Peyer's patch (tissue), 4 donors: ENCODE measurements at regions not wholly inside any gene's neighbourhood (a gene's known extent, or its start where the extent isn't known, plus 50 kb on each side); places are given as distances from the start of the nearest gene placed in this dataset.
"Not testable (repeated sequence)": the region's sequence is repeated elsewhere in the genome, so short reads cannot be mapped to it uniquely, and the experiment has no call there.

Experiments used
- DNase-seq, 3 donors: peaks; one replicate each; pipeline ENCODE4 v3.0.0-alpha.2; 2017 to 2019
- H3K27ac ChIP-seq, 4 donors: fragments of 200-600 bp; sonication (generic); one replicate each; pipeline ENCODE4 v1.5.1; 2016 to 2019
- H3K27me3 ChIP-seq, 2 donors: fragments of 200-600 bp; sonication (generic); one replicate each; pipeline ENCODE4 v1.5.1; 2019
- H3K36me3 ChIP-seq, 3 donors: fragments of 200-600 bp; sonication (generic); one replicate each; pipeline ENCODE4 v1.5.1; 2016 to 2019
- H3K4me1 ChIP-seq, 4 donors: fragments of 200-600 bp; sonication (generic); one replicate each; pipeline ENCODE4 v1.5.1; 2016 to 2019
- H3K4me3 ChIP-seq, 4 donors: fragments of 200-600 bp; sonication (generic); 1 replicate in 3 of 4; 2 replicates in 1 of 4; pipeline ENCODE4 v1.5.1; 2016 to 2019; ENCODE audit warnings: mild to moderate bottlenecking in 1 of 4
- H3K9me3 ChIP-seq, 4 donors: fragments of 200-600 bp; sonication (generic); one replicate each; pipeline ENCODE4 v1.5.1; 2016 to 2019; ENCODE audit warnings: mild to moderate bottlenecking in 1 of 4
- POLR2A ChIP-seq, 2 donors: fragments of 450-650 bp; IDR thresholded peaks; one replicate each; pipeline ENCODE4 v1.5.1; 2017; ENCODE audit warnings: antibody characterized with exemption in 2 of 2, mild to moderate bottlenecking in 2 of 2, moderate library complexity in 2 of 2
- TF ChIP-seq, protein P1 (sequence below), 6 experiments: fragments of 450-650 bp in 4 of 6; fragments of 200-600 bp in 2 of 6; sonication (generic) in 1 of 6; IDR thresholded peaks; one replicate each; pipeline ENCODE4 v1.5.1; 2017 to 2019; ENCODE audit warnings: antibody characterized with exemption in 6 of 6, mild to moderate bottlenecking in 3 of 6, moderate library complexity in 1 of 6

GRCh38 chr3:164306042-164306441 is 772.3 kb downstream of the SI start:
- Histone ChIP-seq H3K4me3 (no peak overlapping the region), H3K36me3 (no peaks in the 10 kb centered on the region), H3K4me1 (no peaks in the 10 kb centered on the region), H3K9me3 (no peaks in the 10 kb centered on the region), H3K27ac (no peak overlapping the region), H3K27me3 (no peaks in the 10 kb centered on the region)
- DNase-seq, result no peak
- TF ChIP-seq, protein P1, sequence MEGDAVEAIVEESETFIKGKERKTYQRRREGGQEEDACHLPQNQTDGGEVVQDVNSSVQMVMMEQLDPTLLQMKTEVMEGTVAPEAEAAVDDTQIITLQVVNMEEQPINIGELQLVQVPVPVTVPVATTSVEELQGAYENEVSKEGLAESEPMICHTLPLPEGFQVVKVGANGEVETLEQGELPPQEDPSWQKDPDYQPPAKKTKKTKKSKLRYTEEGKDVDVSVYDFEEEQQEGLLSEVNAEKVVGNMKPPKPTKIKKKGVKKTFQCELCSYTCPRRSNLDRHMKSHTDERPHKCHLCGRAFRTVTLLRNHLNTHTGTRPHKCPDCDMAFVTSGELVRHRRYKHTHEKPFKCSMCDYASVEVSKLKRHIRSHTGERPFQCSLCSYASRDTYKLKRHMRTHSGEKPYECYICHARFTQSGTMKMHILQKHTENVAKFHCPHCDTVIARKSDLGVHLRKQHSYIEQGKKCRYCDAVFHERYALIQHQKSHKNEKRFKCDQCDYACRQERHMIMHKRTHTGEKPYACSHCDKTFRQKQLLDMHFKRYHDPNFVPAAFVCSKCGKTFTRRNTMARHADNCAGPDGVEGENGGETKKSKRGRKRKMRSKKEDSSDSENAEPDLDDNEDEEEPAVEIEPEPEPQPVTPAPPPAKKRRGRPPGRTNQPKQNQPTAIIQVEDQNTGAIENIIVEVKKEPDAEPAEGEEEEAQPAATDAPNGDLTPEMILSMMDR (IDR thresholded peaks at IDR 0.05), result no peak
- no peak for TF ChIP-seq POLR2A (IDR thresholded peaks at IDR 0.05)

DNA sequence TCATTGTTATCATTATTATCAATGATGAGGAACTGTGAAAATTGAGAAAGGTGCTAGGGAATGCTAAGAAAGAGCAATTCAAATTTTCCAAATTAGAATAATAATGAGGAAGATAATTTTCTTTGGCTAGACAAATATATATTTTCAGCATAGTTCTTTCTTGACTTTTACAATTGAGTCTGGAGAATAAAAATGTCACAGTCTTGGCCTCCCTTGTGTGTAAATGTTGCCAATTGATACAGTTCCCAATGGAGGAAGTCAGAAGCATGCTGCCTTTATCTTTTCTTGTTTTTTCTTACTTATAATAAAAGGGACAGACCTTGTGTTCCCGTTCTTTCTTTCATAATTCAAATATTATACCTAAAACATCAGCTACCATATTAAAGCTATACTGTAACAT is 774.4 kb downstream of the SI start:
- no peaks in the 10 kb centered on the region for H3K36me3 ChIP-seq
- no peak overlapping the region for H3K4me3 ChIP-seq
- TF ChIP-seq, protein P1 (IDR thresholded peaks at IDR 0.05), result no peak
- TF ChIP-seq POLR2A (IDR thresholded peaks at IDR 0.05), result no peak
- no peaks in the 10 kb centered on the region for H3K4me1 ChIP-seq
- DNase-seq, result no peak
- no peaks in the 10 kb centered on the region for H3K9me3 ChIP-seq
- no peaks in the 10 kb centered on the region for H3K27me3 ChIP-seq
- H3K27ac ChIP-seq, result no peak overlapping the region

GRCh38 chr3:164302622-164303021 is 775.7 kb downstream of the SI start:
- Histone ChIP-seq H3K9me3 (no peaks in the 10 kb centered on the region), H3K27me3 (no peaks in the 10 kb centered on the region), H3K4me3 (no peak overlapping the region), H3K27ac (no peak overlapping the region), H3K36me3 (no peaks in the 10 kb centered on the region), H3K4me1 (no peaks in the 10 kb centered on the region)
- no peak for DNase-seq
- no peak for TF ChIP-seq POLR2A (IDR thresholded peaks at IDR 0.05)
- TF ChIP-seq, protein P1 (IDR thresholded peaks at IDR 0.05), result no peak

GRCh38 chr3:164291486-164291885 is 786.8 kb downstream of the SI start:
- H3K36me3 ChIP-seq, DNase-seq, H3K27me3 ChIP-seq, H3K9me3 ChIP-seq, H3K4me3 ChIP-seq, H3K4me1 ChIP-seq, H3K27ac ChIP-seq: not testable (repeated sequence)

- TF ChIP-seq, protein P1 (IDR thresholded peaks at IDR 0.05), result no peak
- TF ChIP-seq POLR2A (IDR thresholded peaks at IDR 0.05), result no peak
- Histone ChIP-seq H3K27ac (no peak overlapping the region), H3K4me3 (no peak overlapping the region), H3K36me3 (no peaks in the 10 kb centered on the region), H3K9me3 (no peaks in the 10 kb centered on the region), H3K4me1 (no peaks in the 10 kb centered on the region), H3K27me3 (no peaks in the 10 kb centered on the region)
- DNase-seq, result no peak
These were observed 799.7 kb downstream of the SI start for GRCh38 chr3:164278550-164278949.

DNA sequence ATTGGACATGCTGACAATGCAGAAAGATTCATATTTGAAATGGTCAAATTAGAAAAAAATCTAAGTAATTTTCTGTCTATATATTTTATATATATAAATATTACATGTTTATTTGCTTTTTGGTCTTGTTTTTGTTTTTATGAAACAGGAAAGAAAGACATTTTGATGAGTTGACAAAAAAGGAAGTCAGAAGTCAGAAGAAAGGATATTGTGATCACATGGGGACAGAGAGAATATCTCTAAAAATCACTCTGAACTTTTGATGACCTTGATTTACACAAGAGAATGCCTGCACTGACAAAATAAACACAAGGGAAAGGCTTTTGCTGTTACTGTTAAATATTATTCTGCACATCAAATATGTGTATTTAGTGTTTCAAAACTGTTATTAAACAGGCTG is 811.2 kb downstream of the SI start:
- Histone ChIP-seq H3K27me3 (no peaks in the 10 kb centered on the region), H3K9me3 (no peaks in the 10 kb centered on the region), H3K4me1 (no peaks in the 10 kb centered on the region), H3K36me3 (no peaks in the 10 kb centered on the region), H3K4me3 (no peak overlapping the region), H3K27ac (no peak overlapping the region)
- DNase-seq, result no peak
- TF ChIP-seq POLR2A (IDR thresholded peaks at IDR 0.05), result no peak
- TF ChIP-seq, protein P1 (IDR thresholded peaks at IDR 0.05), result no peak
